GM12872 (cell line): ENCODE measurements at regions not wholly inside any gene's neighbourhood (a gene's known extent, or its start where the extent isn't known, plus 50 kb on each side); places are given as distances from the start of the nearest gene placed in this dataset.

Experiments used
- TF ChIP-seq, protein P1 (sequence below): IDR thresholded peaks from 3 replicates; pipeline ENCODE4 v1.5.1; 2011; ENCODE audit warnings: low read depth, mild to moderate bottlenecking, low read length, moderate library complexity; ENCODE audit not compliant: insufficient read depth

DNA sequence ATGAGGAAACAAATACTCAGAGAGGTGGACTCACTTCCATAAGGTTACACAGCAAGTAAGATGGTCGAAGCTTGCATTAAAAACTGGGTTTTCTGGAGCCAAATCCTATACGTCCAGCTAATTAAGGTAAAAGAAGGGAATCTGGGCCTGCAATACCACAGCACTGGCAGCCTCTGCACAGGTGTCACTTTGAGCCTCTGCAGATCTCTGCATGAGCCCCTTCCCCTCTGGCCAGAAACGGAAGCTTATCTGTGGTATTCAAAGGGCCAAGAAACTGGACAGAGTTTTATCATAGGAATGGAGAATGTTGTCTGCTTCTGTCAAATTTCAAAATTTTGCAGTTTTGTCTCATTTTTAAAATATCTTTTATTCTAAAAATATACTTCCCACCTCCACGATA, 76.1 kb downstream of the OSR1 start:
- TF ChIP-seq, protein P1, sequence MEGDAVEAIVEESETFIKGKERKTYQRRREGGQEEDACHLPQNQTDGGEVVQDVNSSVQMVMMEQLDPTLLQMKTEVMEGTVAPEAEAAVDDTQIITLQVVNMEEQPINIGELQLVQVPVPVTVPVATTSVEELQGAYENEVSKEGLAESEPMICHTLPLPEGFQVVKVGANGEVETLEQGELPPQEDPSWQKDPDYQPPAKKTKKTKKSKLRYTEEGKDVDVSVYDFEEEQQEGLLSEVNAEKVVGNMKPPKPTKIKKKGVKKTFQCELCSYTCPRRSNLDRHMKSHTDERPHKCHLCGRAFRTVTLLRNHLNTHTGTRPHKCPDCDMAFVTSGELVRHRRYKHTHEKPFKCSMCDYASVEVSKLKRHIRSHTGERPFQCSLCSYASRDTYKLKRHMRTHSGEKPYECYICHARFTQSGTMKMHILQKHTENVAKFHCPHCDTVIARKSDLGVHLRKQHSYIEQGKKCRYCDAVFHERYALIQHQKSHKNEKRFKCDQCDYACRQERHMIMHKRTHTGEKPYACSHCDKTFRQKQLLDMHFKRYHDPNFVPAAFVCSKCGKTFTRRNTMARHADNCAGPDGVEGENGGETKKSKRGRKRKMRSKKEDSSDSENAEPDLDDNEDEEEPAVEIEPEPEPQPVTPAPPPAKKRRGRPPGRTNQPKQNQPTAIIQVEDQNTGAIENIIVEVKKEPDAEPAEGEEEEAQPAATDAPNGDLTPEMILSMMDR, result no peak

DNA sequence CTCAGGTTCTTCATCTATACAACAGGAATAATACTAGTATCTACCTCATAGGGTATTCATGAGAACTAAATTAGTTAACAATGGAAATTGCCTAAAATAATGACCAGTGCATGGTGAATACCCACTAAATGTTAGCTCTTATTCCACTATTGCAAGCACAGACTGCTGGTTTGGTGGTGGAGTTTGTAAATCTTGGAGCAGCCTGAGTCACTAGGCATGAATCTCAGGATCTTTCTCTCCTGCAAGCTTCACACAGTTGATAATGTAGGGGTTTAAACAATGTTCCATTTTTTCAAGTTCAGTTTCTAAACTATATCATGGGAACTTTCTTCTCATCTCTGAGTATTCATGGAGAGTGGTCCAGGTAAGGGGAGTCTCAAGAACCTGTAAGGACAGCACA, 84.0 kb downstream of the OSR1 start:
- TF ChIP-seq, protein P1, result no peak

DNA sequence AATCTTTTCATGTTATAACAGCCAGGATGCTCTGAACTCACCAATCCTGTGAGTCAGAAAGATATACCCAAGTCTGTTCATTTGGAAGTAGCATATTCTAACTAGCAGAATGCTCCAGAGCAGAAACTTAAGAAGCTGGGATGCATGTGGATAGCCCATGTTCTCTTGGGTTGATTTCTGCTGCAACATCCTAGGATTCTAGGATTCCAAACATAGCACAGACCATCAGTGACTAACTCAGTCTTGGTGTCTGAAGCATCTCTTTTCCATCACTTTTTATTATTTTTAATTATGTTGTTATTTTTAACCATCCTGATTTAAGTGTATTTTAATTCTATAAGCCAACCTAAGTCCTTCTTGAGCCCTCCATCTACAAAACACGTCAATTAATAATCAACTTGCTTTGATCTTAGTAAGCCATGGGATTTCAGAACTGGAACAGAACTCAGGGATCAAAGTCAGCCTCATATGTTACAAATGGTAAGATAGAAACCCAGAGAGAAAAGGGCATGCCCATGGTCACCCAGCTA, 85.4 kb downstream of the OSR1 start:
- TF ChIP-seq, protein P1, result no peak

DNA sequence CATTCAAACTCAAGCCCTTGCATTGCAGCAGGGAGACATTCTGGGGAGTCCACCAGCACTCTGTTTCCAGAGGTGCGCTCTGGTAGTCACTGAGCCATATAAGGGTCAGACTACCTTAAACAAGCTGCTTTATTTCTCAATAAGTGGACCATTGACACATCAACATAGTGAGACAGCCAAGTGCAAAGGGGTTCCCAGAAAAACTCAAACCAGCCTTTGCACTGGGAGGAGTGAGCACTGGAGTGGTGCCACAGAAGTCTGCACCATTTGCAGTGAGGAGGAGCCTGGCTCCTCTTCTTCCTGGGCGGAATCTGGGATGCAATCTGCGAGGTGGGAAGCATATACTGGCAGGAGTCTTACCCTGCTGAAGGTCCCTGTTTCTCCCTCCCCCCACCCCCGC, 86.4 kb downstream of the OSR1 start:
- TF ChIP-seq, protein P1, result no peak

DNA sequence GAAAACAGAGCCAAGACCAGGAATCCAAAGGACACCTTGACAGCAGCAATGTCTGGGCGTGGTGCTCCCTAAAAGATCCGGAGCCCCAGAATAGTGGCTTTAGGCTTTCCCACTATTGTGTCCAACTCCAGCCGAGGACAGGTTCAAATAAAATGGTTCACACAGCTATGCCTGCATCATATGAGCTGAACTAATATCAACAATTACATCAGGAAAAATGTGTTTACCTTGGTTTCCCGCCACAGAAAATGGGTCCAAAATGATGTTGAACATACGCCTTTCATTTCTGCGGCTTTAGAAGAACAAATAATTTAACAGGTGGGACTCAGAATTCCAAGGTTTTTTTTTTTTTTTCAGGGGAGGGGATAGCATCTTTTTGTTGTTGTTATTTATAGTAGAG, 93.6 kb downstream of the OSR1 start:
- TF ChIP-seq, protein P1, result no peak

DNA sequence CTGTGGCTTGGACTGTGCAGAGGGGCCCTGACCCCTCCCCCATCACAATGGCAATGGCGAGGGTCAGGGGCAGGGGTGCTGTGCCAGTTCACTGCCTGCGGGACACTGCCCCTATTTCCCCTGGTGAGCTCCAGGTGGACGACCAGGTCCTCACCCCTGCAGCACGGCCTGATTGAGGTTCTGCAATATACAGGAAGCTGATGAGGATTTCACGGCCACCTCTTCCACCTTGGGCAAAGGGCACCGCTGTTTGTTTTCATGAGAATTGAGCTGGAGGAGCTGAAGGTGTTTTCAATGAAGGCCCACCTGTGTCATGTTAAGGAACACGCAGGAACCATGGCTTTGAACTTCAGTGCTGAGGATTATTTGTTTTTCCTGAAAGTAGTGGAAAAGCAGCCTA, 96.3 kb downstream of the OSR1 start:
- TF ChIP-seq, protein P1, result no peak

DNA sequence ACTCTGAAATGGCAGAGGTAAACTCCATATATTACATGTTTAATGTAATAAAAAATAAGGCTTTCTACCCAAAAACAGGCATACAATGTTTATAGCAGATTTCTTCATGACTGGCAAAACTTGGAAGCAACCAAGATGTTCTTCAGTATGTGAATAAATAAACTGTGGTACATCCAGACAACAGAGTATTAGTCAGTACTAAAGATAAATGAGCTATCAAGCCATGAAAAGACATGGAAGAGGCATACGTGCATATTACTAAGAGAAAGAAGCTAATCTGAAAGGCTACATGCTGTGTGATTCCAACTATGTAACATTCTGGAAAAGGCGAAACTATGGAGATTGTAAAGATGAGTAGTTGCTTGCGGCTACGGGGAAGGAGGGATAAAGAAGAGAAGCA, 97.4 kb downstream of the OSR1 start:
- TF ChIP-seq, protein P1, result no peak
